Muscle of leg (tissue), 3 donors: ENCODE measurements at regions not wholly inside any gene's neighbourhood (a gene's known extent, or its start where the extent isn't known, plus 50 kb on each side); places are given as distances from the start of the nearest gene placed in this dataset.
"Not testable (repeated sequence)": the region's sequence is repeated elsewhere in the genome, so short reads cannot be mapped to it uniquely, and the experiment has no call there.

Source experiments
- DNase-seq: peaks from one replicate; pipeline ENCODE4 v3.0.0; 2013
- H3K27ac ChIP-seq: one replicate; pipeline ENCODE4 v1.5.1; 2013; ENCODE audit warnings: mild to moderate bottlenecking, low read length, control low read depth
- H3K27me3 ChIP-seq: one replicate; pipeline ENCODE4 v1.6.1; 2013; ENCODE audit warnings: low read length; ENCODE audit not compliant: control insufficient read depth, insufficient read depth
- H3K36me3 ChIP-seq: one replicate; pipeline ENCODE4 v1.6.1; 2013; ENCODE audit warnings: low read length; ENCODE audit not compliant: control insufficient read depth, insufficient read depth
- H3K4me1 ChIP-seq: one replicate; pipeline ENCODE4 v1.6.1; 2013; ENCODE audit warnings: low read length; ENCODE audit not compliant: control insufficient read depth, insufficient read depth
- H3K4me3 ChIP-seq: one replicate; pipeline ENCODE4 v1.5.1; 2013; ENCODE audit warnings: low read length, control low read depth
- H3K9me3 ChIP-seq: replicated peaks from 2 replicates; pipeline ENCODE4 v1.6.1; 2013; ENCODE audit warnings: low read depth, low read length; ENCODE audit not compliant: control insufficient read depth
- WGBS: methylation state at CpG from one replicate; pipeline ENCODE4 v1.1.5; 2013; ENCODE audit warnings: missing lambda C conversion rate; ENCODE audit not compliant: insufficient coverage; 5-methylcytosine and 5-hydroxymethylcytosine counted together

GRCh38 chr6:103107985-103108384 lies 1714.5 kb downstream of the GRIK2 start:
- no peaks in the 10 kb centered on the region for H3K27me3 ChIP-seq
- no peaks in the 10 kb centered on the region for H3K4me1 ChIP-seq
- H3K36me3 ChIP-seq = no peaks in the 10 kb centered on the region
- H3K4me3 ChIP-seq = no peak overlapping the region
- peak; percentile 5 for DNase-seq
- H3K9me3 ChIP-seq = no peaks in the 10 kb centered on the region
- no peak overlapping the region for H3K27ac ChIP-seq

DNA sequence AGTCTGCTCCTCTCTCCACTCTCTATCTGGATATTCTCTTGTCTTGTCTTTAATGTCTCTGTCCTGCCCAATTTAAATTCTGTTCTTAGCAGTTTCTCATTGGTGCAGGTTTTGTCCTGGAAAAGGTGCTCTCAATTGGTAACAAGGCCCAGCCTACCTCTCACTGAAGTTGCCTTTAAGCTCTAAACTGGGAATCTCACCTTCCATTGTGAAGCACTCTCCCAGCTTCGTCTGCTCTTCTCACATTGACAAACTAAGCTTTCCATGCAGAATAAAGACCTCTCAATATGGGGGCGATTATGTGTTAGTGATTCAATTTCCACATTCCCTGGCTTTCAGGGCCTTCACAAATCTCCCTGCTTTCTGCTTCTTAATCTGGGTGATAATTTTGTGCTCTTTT lies 1712.2 kb downstream of the GRIK2 start:
- no peak for DNase-seq
- Histone ChIP-seq H3K36me3 (no peaks in the 10 kb centered on the region), H3K27ac (no peak overlapping the region), H3K4me3 (no peak overlapping the region), H3K27me3 (no peaks in the 10 kb centered on the region), H3K9me3 (no peaks in the 10 kb centered on the region), H3K4me1 (no peaks in the 10 kb centered on the region)
- WGBS = no CpG with 5 or more reads among the region's 2 CpGs

DNA sequence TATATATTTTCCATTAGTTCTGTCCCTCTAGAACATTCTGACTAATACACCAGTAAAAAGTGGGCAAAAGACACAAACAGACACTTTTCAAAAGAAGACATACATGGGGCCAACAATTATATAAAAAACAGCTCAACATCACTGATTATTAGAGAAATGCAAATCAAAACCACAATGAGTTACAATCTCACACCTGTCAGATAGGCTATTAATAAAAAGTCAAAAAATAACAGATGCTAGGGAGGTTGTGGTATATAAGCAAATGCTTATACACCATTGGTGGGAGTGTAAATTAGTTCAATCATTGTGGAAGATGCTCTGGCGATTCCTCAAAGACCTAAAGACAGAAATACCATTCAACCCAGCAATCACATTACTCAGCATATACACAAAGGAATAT lies 1707.8 kb downstream of the GRIK2 start:
- Histone ChIP-seq H3K27me3 (no peaks in the 10 kb centered on the region), H3K4me1 (no peaks in the 10 kb centered on the region), H3K4me3 (no peak overlapping the region), H3K27ac (no peak overlapping the region), H3K9me3 (no peaks in the 10 kb centered on the region), H3K36me3 (no peaks in the 10 kb centered on the region)
- WGBS = no CpG with 5 or more reads among the region's 1 CpG
- no peak for DNase-seq

DNA sequence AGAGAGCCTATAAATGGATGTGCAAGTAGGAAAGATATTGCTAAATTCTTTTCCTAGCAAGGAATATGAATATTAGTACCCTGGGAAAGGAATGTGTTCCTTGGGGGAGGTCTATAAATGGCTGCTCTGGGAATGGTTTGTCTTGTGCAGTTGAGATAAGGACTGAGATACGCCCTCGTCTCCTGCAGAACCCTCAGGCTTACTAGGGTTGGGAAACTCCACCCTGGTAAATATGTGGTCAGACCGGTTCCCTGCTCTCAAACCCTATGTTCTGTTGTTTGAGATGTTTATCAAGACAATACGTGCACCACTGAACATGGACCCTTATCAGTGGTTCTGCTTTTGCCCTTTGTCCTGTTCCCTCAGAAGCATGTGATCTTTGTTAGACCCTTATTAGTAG lies 1698.9 kb downstream of the GRIK2 start:
- H3K27me3 ChIP-seq, H3K9me3 ChIP-seq, H3K27ac ChIP-seq, H3K4me1 ChIP-seq, H3K36me3 ChIP-seq, DNase-seq, H3K4me3 ChIP-seq: not testable (repeated sequence)
- WGBS = no CpG with 5 or more reads among the region's 4 CpGs

GRCh38 chr6:103085801-103086200 lies 1692.3 kb downstream of the GRIK2 start:
- DNase-seq = no peak
- Histone ChIP-seq H3K27me3 (no peaks in the 10 kb centered on the region), H3K4me3 (no peak overlapping the region), H3K9me3 (no peaks in the 10 kb centered on the region), H3K4me1 (no peaks in the 10 kb centered on the region), H3K36me3 (no peaks in the 10 kb centered on the region), H3K27ac (no peak overlapping the region)

- Histone ChIP-seq H3K4me3 (no peak overlapping the region), H3K27me3 (no peaks in the 10 kb centered on the region), H3K4me1 (no peaks in the 10 kb centered on the region), H3K27ac (no peak overlapping the region), H3K36me3 (no peaks in the 10 kb centered on the region), H3K9me3 (no peaks in the 10 kb centered on the region)
- WGBS = no CpG with 5 or more reads among the region's 6 CpGs
- DNase-seq = no peak
These were observed 1688.5 kb downstream of the GRIK2 start for GRCh38 chr6:103081876-103082630.

GRCh38 chr6:103081126-103081525 lies 1687.6 kb downstream of the GRIK2 start:
- no CpG with 5 or more reads among the region's 1 CpG for WGBS
- DNase-seq = no peak

GRCh38 chr6:103080497-103080896 lies 1687.0 kb downstream of the GRIK2 start:
- no peaks in the 10 kb centered on the region for H3K36me3 ChIP-seq
- 74% methylated on average over 3 of the region's 3 CpGs for WGBS
- no peaks in the 10 kb centered on the region for H3K4me1 ChIP-seq
- DNase-seq = no peak
- H3K27ac ChIP-seq = no peak overlapping the region
- no peak overlapping the region for H3K4me3 ChIP-seq
- H3K27me3 ChIP-seq = no peaks in the 10 kb centered on the region
- no peaks in the 10 kb centered on the region for H3K9me3 ChIP-seq

More at GRCh38 chr6:103081126-103081525, 1687.6 kb downstream of the GRIK2 start:
- Histone ChIP-seq H3K9me3 (no peaks in the 10 kb centered on the region), H3K27ac (no peak overlapping the region), H3K4me3 (no peak overlapping the region), H3K27me3 (no peaks in the 10 kb centered on the region), H3K36me3 (no peaks in the 10 kb centered on the region), H3K4me1 (no peaks in the 10 kb centered on the region)

GRCh38 chr6:103079867-103080266 lies 1686.4 kb downstream of the GRIK2 start:
- H3K4me1 ChIP-seq = no peaks in the 10 kb centered on the region
- no peak overlapping the region for H3K4me3 ChIP-seq
- no peaks in the 10 kb centered on the region for H3K36me3 ChIP-seq
- WGBS = no CpG with 5 or more reads among the region's 1 CpG
- no peaks in the 10 kb centered on the region for H3K27me3 ChIP-seq
- no peaks in the 10 kb centered on the region for H3K9me3 ChIP-seq
- no peak overlapping the region for H3K27ac ChIP-seq
- DNase-seq = no peak

GRCh38 chr6:103062136-103062535 lies 1668.6 kb downstream of the GRIK2 start:
- Histone ChIP-seq H3K4me1 (no peaks in the 10 kb centered on the region), H3K27ac (no peak overlapping the region), H3K27me3 (no peaks in the 10 kb centered on the region), H3K36me3 (no peaks in the 10 kb centered on the region), H3K9me3 (no peaks in the 10 kb centered on the region), H3K4me3 (no peak overlapping the region)
- no peak for DNase-seq
- no CpG with 5 or more reads among the region's 1 CpG for WGBS

DNA sequence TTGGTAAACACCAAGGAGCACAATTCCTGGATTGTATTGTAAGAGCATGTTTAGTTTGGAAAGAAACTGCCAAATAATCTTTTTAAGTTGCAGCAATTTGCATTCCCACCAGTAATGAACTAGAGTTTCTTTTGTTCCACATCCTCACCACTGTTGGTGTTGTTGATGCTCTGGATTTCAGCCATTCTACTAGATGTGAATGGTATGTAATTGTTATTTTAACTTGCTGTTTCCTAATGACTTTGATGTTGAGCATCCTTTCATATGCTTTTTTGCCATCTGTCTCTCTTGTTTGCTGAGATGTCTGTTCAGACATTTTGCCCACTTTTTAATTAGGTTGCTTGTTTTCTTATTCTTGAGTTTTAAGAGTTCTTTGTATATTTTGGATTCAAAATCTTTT lies 1654.1 kb downstream of the GRIK2 start:
- no peaks in the 10 kb centered on the region for H3K4me1 ChIP-seq
- H3K27ac ChIP-seq = no peak overlapping the region
- no peaks in the 10 kb centered on the region for H3K9me3 ChIP-seq
- H3K27me3 ChIP-seq = no peaks in the 10 kb centered on the region
- no peak overlapping the region for H3K4me3 ChIP-seq
- no peaks in the 10 kb centered on the region for H3K36me3 ChIP-seq
- no peak for DNase-seq
